ENCODE measurements at regions not wholly inside any gene's neighbourhood (a gene's known extent, or its start where the extent isn't known, plus 50 kb on each side); places are given as distances from the start of the nearest gene placed in this dataset.
"Not testable (repeated sequence)": the region's sequence is repeated elsewhere in the genome, so short reads cannot be mapped to it uniquely, and the experiment has no call there.

GRCh38 chr1:234912548-234913277 is 215.9 kb downstream of the TOMM20 start:
- intact Hi-C loops (cut with DNase I): loop anchor here in 2 of 4 donors (5.0 to 10.0 kb wide), 4 partner anchors 162 to 378 kb away; no protein-coding TSS in a partner anchor
- Histone ChIP-seq H3K4me3 (ENCODE audit: low read length) (no peak overlapping the region), H3K27ac (ENCODE audit: low read length) (peak overlapping the region; percentile 82), H3K27me3 (ENCODE audit: control insufficient read depth, insufficient read depth) (no peaks in the 10 kb centered on the region), H3K4me1 (ENCODE audit: control insufficient read depth, insufficient read depth, low read length) (peaks cover 17% of the 10 kb centered on the region), H3K9me3 (ENCODE audit: control insufficient read depth, low read length) (no peaks in the 10 kb centered on the region)
- WGBS: 53% methylated on average over 9 of the region's 9 CpGs
- DNase-seq (no peak), ATAC-seq (peak; percentile 9 to 12)

DNA sequence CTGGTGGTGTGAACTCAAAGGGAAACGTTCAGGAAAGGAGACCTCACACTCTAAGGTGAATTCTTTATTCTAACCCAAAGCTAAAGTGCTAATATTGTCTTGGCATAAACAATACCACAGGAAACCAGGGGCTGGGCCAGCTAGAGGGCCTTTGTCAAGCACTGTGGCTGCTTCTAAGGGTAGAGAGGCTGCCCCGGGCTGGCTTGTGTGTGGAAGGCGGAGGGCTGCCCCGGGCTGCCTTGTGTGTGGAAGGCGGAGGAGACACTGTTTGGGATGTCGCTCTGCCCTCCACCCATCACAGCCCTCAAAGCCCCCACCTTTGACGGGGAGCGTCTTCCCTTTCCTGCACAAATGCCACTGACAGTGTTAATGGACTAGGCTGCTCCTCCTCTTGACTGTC is 216.8 kb downstream of the TOMM20 start:
- Histone ChIP-seq H3K27me3 (ENCODE audit: control insufficient read depth, insufficient read depth) (no peaks in the 10 kb centered on the region), H3K4me1 (ENCODE audit: control insufficient read depth, insufficient read depth, low read length) (peaks cover 16% of the 10 kb centered on the region), H3K4me3 (ENCODE audit: low read length) (no peak overlapping the region), H3K9me3 (ENCODE audit: control insufficient read depth, low read length) (no peaks in the 10 kb centered on the region), H3K27ac (ENCODE audit: low read length) (peak overlapping the region; percentile 28)
- ATAC-seq (peak; percentile 26 to 74), DNase-seq (peak in 1 of 3 donors; percentile 74)
- intact Hi-C loops (cut with DNase I): loop anchor here in 2 of 4 donors (5.0 to 10.0 kb wide), 4 partner anchors 163 to 377 kb away; no protein-coding TSS in a partner anchor
- WGBS: 49% methylated on average over 8 of the region's 8 CpGs

GRCh38 chr1:234911136-234911535 is 217.5 kb downstream of the TOMM20 start:
- not testable (repeated sequence) for H3K27ac ChIP-seq (ENCODE audit: low read length); H3K9me3 ChIP-seq (ENCODE audit: control insufficient read depth, low read length); DNase-seq; H3K27me3 ChIP-seq (ENCODE audit: control insufficient read depth, insufficient read depth); H3K4me3 ChIP-seq (ENCODE audit: low read length); ATAC-seq
- 84% methylated on average over 5 of the region's 5 CpGs for WGBS
- peaks cover 16% of the 10 kb centered on the region for H3K4me1 ChIP-seq (ENCODE audit: control insufficient read depth, insufficient read depth, low read length)
- intact Hi-C loops (cut with DNase I): loop anchor here in 2 of 4 donors (5.0 to 10.0 kb wide), 4 partner anchors 164 to 376 kb away; no protein-coding TSS in a partner anchor

GRCh38 chr1:234909851-234910250 is 218.8 kb downstream of the TOMM20 start:
- Histone ChIP-seq H3K9me3 (ENCODE audit: control insufficient read depth, low read length) (no peaks in the 10 kb centered on the region), H3K27ac (ENCODE audit: low read length) (no peak overlapping the region), H3K4me1 (ENCODE audit: control insufficient read depth, insufficient read depth, low read length) (peaks cover 12% of the 10 kb centered on the region), H3K27me3 (ENCODE audit: control insufficient read depth, insufficient read depth) (no peaks in the 10 kb centered on the region), H3K4me3 (ENCODE audit: low read length) (no peak overlapping the region)
- DNase-seq (no peak), ATAC-seq (no peak)
- intact Hi-C loops (cut with DNase I): loop anchor here in 2 of 4 donors (5.0 to 10.0 kb wide), 4 partner anchors 165 to 375 kb away; no protein-coding TSS in a partner anchor
- whole genome bisulfite sequencing: 94% methylated on average over 4 of the region's 4 CpGs

DNA sequence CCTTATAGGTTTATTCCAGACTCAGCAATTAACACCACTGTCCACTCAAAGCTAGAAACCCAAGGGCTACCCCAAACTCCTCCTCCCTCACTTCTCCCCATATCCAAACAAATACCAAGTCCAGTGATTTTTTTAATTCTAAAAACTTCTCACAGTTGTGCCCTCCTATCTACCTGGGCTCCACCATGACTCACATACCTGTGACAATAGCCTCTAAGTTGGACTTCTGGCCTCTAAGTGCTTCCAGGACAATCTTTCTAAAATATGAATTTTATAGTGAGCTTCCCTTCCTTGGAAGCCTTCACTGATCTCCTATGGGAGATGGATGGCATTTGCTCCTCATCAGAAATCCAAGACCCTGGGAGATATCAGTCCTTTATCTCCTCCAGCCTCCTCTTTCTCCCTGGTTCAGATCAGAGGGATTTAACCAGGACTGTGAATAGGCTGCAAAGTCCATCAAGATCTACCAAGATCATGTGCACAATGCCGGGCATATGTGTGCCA is 219.3 kb downstream of the TOMM20 start:
- H3K4me1 ChIP-seq (ENCODE audit: control insufficient read depth, insufficient read depth, low read length): peaks cover 11% of the 10 kb centered on the region
- H3K9me3 ChIP-seq (ENCODE audit: control insufficient read depth, low read length): no peaks in the 10 kb centered on the region
- H3K4me3 ChIP-seq (ENCODE audit: low read length): no peak overlapping the region
- intact Hi-C loops (cut with DNase I): no loop called here
- no peak for DNase-seq
- no peaks in the 10 kb centered on the region for H3K27me3 ChIP-seq (ENCODE audit: control insufficient read depth, insufficient read depth)
- WGBS: 98% methylated on average over 1 of the region's 1 CpG
- no peak overlapping the region for H3K27ac ChIP-seq (ENCODE audit: low read length)
- no peak for ATAC-seq

- no peak overlapping the region for H3K4me3 ChIP-seq (ENCODE audit: low read length)
- ATAC-seq (no peak), DNase-seq (no peak)
- no peaks in the 10 kb centered on the region for H3K27me3 ChIP-seq (ENCODE audit: control insufficient read depth, insufficient read depth)
- intact Hi-C loops (cut with DNase I): no loop called here
- peak overlapping the region; percentile 92 for H3K27ac ChIP-seq (ENCODE audit: low read length)
- 88% methylated on average over 9 of the region's 9 CpGs for whole genome bisulfite sequencing
- H3K9me3 ChIP-seq (ENCODE audit: control insufficient read depth, low read length): no peaks in the 10 kb centered on the region
- H3K4me1 ChIP-seq (ENCODE audit: control insufficient read depth, insufficient read depth, low read length): peaks cover 11% of the 10 kb centered on the region
Measured at GRCh38 chr1:234908571-234908970, 220.1 kb downstream of the TOMM20 start.

DNA sequence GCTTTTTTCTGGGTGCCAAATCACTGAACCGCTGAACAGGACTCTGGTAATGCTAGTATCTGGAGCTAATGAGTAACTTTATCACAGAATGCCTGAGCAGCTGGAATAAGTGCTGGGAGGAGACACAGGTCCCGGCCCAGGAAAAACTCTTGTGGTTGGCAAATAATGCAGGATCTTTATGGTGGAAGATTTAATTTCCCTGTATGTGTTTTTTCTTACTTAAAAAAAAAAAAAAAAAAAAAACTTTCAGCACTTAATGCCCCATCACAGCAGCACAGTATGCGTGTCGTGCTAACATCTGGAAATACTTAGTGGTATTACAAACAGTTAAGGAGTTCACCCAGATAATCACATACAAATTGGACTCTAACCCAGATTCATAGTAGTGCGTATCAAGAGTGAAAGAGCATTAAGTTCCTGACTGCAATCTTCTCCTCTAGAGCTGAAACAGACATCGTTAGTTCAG is 220.7 kb downstream of the TOMM20 start:
- no peaks in the 10 kb centered on the region for H3K27me3 ChIP-seq (ENCODE audit: control insufficient read depth, insufficient read depth)
- no peak overlapping the region for H3K4me3 ChIP-seq (ENCODE audit: low read length)
- intact Hi-C loops (cut with DNase I): no loop called here
- peak overlapping the region; percentile 92 for H3K27ac ChIP-seq (ENCODE audit: low read length)
- DNase-seq (no peak), ATAC-seq (peak; percentile 77 to 80)
- 42% methylated on average over 6 of the region's 6 CpGs for WGBS
- H3K9me3 ChIP-seq (ENCODE audit: control insufficient read depth, low read length): no peaks in the 10 kb centered on the region
- H3K4me1 ChIP-seq (ENCODE audit: control insufficient read depth, insufficient read depth, low read length): peaks cover 9% of the 10 kb centered on the region

GRCh38 chr1:234907208-234907939 is 221.3 kb downstream of the TOMM20 start:
- WGBS: 68% methylated on average over 10 of the region's 10 CpGs
- intact Hi-C loops (cut with DNase I): no loop called here
- Histone ChIP-seq H3K4me3 (ENCODE audit: low read length) (no peak overlapping the region), H3K27me3 (ENCODE audit: control insufficient read depth, insufficient read depth) (no peaks in the 10 kb centered on the region), H3K4me1 (ENCODE audit: control insufficient read depth, insufficient read depth, low read length) (peaks cover 9% of the 10 kb centered on the region), H3K27ac (ENCODE audit: low read length) (peak overlapping the region; percentile 72), H3K9me3 (ENCODE audit: control insufficient read depth, low read length) (no peaks in the 10 kb centered on the region)
- ATAC-seq: no peak
- DNase-seq: no peak

- intact Hi-C loops (cut with DNase I): no loop called here
- no peak for DNase-seq
- WGBS: 81% methylated on average over 5 of the region's 5 CpGs
Measured at GRCh38 chr1:234906654-234907053, 222.0 kb downstream of the TOMM20 start.

DNA sequence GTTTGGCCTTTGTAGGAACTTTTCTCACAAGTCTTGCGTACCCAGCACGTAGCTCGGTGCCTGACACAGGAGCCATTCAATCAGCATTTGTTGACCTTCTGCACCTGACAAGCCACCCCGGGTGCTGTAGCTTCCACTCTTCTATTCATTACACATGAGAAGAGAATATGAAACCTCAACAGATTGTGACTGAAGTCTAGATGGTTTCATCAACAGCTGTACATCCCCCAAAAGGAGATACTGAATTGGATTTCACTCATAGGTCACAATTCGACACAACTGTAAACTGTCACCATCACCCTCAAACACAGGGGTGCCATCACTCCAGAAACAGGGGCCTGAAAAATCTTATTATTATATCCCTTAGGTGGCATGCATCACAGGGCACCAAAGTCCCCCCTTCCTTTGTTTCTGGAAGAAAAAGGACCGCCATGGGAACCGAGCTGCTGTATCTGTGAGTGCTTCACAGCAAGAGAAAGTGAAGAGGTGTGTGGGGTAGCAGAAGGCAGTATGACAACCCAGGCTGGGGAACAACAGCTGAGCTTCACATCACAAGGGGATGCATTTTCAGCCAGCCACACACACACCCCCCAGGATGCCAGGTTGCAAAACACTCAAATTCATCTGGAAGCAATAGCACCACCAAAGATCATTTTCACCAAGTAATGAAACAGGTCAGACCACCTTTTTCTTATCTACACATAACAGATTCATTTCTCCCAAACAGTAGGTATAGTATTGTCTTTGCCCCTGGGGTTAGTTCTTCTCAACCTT is 225.7 kb downstream of the TOMM20 start:
- WGBS: 93% methylated on average over 7 of the region's 7 CpGs
- no peak overlapping the region for H3K4me3 ChIP-seq (ENCODE audit: low read length)

More at GRCh38 chr1:234906654-234907053, 222.0 kb downstream of the TOMM20 start:
- no peak for ATAC-seq
- Histone ChIP-seq H3K4me3 (ENCODE audit: low read length) (no peak overlapping the region), H3K9me3 (ENCODE audit: control insufficient read depth, low read length) (no peaks in the 10 kb centered on the region), H3K4me1 (ENCODE audit: control insufficient read depth, insufficient read depth, low read length) (peaks cover 7% of the 10 kb centered on the region), H3K27me3 (ENCODE audit: control insufficient read depth, insufficient read depth) (no peaks in the 10 kb centered on the region), H3K27ac (ENCODE audit: low read length) (no peak overlapping the region)

More for the DNA sequence above, 225.7 kb downstream of the TOMM20 start:
- H3K4me1 ChIP-seq (ENCODE audit: control insufficient read depth, insufficient read depth, low read length): peaks cover 7% of the 10 kb centered on the region
- no peak overlapping the region for H3K27ac ChIP-seq (ENCODE audit: low read length)
- intact Hi-C loops (cut with DNase I): no loop called here
- H3K27me3 ChIP-seq (ENCODE audit: control insufficient read depth, insufficient read depth): no peaks in the 10 kb centered on the region
- no peak for DNase-seq
- no peak for ATAC-seq
- H3K9me3 ChIP-seq (ENCODE audit: control insufficient read depth, low read length): no peaks in the 10 kb centered on the region

Data from right cardiac atrium (tissue), 5 donors.